ACC112 (cell line): ENCODE measurements at regions not wholly inside any gene's neighbourhood (a gene's known extent, or its start where the extent isn't known, plus 50 kb on each side); places are given as distances from the start of the nearest gene placed in this dataset.
"Not testable (repeated sequence)": the region's sequence is repeated elsewhere in the genome, so short reads cannot be mapped to it uniquely, and the experiment has no call there.

Experiments
- H2AFZ ChIP-seq: fragments of 200-600 bp; sonication (generic); one replicate; pipeline ENCODE4 v1.6.0; 2017; ENCODE audit warnings: antibody characterized with exemption, low read length; ENCODE audit not compliant: unreplicated experiment
- H3K27ac ChIP-seq: fragments of 200-600 bp; sonication (generic); 2 replicates; pipeline ENCODE4 v1.5.1; 2014; ENCODE audit warnings: low read depth, mild to moderate bottlenecking, antibody characterized with exemption, low read length, moderate library complexity
- H3K27me3 ChIP-seq: fragments of 200-600 bp; sonication (generic); 2 replicates; pipeline ENCODE4 v1.6.1; 2014; ENCODE audit warnings: mild to moderate bottlenecking, antibody characterized with exemption, low read length, moderate library complexity, mixed read lengths; ENCODE audit not compliant: insufficient read depth
- H3K36me3 ChIP-seq: fragments of 200-600 bp; sonication (generic); 2 replicates; pipeline ENCODE4 v1.6.1; 2016; ENCODE audit warnings: mild to moderate bottlenecking, antibody characterized with exemption, low read length, moderate library complexity, mixed read lengths; ENCODE audit not compliant: insufficient read depth
- H3K4me1 ChIP-seq: fragments of 200-600 bp; sonication (generic); one replicate; pipeline ENCODE4 v1.6.1; 2016; ENCODE audit warnings: low read length, mixed read lengths; ENCODE audit not compliant: insufficient read depth, unreplicated experiment, control insufficient read depth
- H3K4me3 ChIP-seq: fragments of 200-600 bp; sonication (generic); 2 replicates; pipeline ENCODE4 v1.5.1; 2014; ENCODE audit warnings: mild to moderate bottlenecking, low read depth, low read length
- H3K79me2 ChIP-seq: fragments of 200-600 bp; sonication (generic); one replicate; pipeline ENCODE4 v1.6.0; 2016; ENCODE audit warnings: low read length; ENCODE audit not compliant: control insufficient read depth, unreplicated experiment, insufficient read depth

GRCh38 chr9:124108216-124108615 is 96.6 kb downstream of the LHX2 start:
- no peaks in the 10 kb centered on the region for H3K4me1 ChIP-seq
- H3K79me2 ChIP-seq, result no peaks in the 10 kb centered on the region
- peaks cover 33% of the 10 kb centered on the region for H3K27me3 ChIP-seq
- H3K4me3 ChIP-seq, result no peak overlapping the region
- no peaks in the 10 kb centered on the region for H3K36me3 ChIP-seq
- H2AFZ ChIP-seq, result no peak overlapping the region
- H3K27ac ChIP-seq, result no peak overlapping the region

- Histone ChIP-seq H3K4me3 (no peak overlapping the region), H3K4me1 (no peaks in the 10 kb centered on the region), H3K79me2 (no peaks in the 10 kb centered on the region), H3K27me3 (peaks cover 50% of the 10 kb centered on the region), H3K36me3 (no peaks in the 10 kb centered on the region), H3K27ac (no peak overlapping the region), H2AFZ (no peak overlapping the region)
These were observed 98.8 kb downstream of the LHX2 start for GRCh38 chr9:124110307-124110915.

DNA sequence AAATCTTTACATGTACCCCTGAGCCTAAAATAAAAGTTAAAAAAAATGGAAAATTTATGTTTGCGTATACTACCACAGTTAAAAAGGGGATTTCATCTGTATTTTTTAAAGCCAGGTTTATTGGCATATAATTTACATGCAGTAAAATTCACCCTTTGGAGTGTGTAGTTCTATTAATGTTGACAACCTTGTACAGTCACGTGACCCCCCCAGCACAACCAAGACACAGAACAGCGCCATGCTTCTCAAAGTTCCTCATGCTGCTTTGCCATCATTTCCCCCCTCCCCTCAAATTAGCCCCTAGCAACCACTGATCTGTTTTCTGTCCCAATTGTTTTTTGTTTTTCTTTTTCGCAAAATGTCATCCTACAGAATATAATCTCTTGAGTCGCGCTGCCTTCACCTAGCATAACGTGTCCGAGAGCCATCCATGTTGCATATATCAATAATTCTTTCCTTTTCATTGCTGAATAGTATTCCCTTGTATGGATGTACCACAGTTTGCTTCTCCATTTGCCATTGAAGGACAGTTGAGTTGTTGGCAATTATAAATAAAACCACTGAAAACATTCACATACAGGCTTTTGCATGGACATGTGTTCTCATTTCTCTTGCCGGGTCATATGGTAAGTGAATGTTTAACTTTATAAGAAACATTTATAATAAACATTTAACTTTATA is 105.3 kb downstream of the LHX2 start:
- H2AFZ ChIP-seq, result no peak overlapping the region
- no peak overlapping the region for H3K27ac ChIP-seq
- no peaks in the 10 kb centered on the region for H3K4me1 ChIP-seq
- no peak overlapping the region for H3K4me3 ChIP-seq
- peaks cover 49% of the 10 kb centered on the region for H3K27me3 ChIP-seq
- no peaks in the 10 kb centered on the region for H3K36me3 ChIP-seq
- no peaks in the 10 kb centered on the region for H3K79me2 ChIP-seq

- peaks cover 7% of the 10 kb centered on the region for H3K4me1 ChIP-seq
- no peaks in the 10 kb centered on the region for H3K79me2 ChIP-seq
- H3K36me3 ChIP-seq, result no peaks in the 10 kb centered on the region
- H3K27ac ChIP-seq, result no peak overlapping the region
- no peak overlapping the region for H3K4me3 ChIP-seq
- H2AFZ ChIP-seq, result no peak overlapping the region
- peaks cover 40% of the 10 kb centered on the region for H3K27me3 ChIP-seq
These were observed 107.3 kb downstream of the LHX2 start for GRCh38 chr9:124118894-124119293.

DNA sequence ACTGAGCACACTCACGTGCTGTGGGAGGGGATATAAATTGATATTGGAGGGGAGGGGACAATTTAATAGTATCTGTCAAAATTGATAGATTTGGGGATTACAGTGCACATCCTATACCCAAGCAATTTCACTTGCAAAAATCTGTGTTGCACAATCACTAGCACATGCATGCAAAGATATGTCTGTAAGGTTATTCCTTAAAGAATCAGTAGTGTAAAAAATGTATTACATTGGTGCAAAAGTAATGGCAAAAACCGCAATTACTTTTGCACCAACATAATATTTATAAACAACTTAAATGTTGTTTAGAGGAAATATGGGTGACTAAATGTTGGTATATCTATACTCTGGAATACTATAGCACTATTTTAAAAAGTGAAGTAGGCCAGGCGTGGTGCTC is 108.7 kb downstream of the LHX2 start:
- Histone ChIP-seq H2AFZ (no peak overlapping the region), H3K4me3 (no peak overlapping the region)

GRCh38 chr9:124121725-124122124 is 110.2 kb downstream of the LHX2 start:
- H3K4me3 ChIP-seq, result no peak overlapping the region
- H3K27me3 ChIP-seq, result peaks cover 24% of the 10 kb centered on the region
- no peaks in the 10 kb centered on the region for H3K79me2 ChIP-seq
- no peaks in the 10 kb centered on the region for H3K36me3 ChIP-seq
- H2AFZ ChIP-seq, result no peak overlapping the region
- H3K27ac ChIP-seq, result no peak overlapping the region
- H3K4me1 ChIP-seq, result peaks cover 7% of the 10 kb centered on the region

More for the DNA sequence above, 108.7 kb downstream of the LHX2 start:
- no peaks in the 10 kb centered on the region for H3K79me2 ChIP-seq
- no peaks in the 10 kb centered on the region for H3K36me3 ChIP-seq
- peaks cover 7% of the 10 kb centered on the region for H3K4me1 ChIP-seq
- no peak overlapping the region for H3K27ac ChIP-seq
- peaks cover 28% of the 10 kb centered on the region for H3K27me3 ChIP-seq

DNA sequence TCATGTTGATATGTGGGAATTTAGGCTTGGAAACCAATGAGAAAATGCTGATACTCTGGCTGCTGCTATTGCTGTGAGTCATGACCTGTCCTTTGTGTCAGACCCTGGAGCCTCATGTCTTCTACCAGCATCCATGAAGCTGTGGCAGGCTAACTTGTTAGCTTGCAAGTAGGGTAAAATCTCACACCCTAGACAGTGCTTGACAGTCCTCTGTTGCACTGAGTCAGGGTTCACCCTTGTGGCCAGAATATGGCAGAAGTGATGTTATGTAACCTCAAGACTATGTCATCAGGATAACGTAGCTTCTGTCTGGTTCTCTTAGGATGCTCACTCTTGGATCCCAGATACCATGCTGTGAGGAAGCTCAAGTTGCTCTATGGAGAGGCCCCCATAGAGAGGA is 110.8 kb downstream of the LHX2 start:
- Histone ChIP-seq H3K36me3 (no peaks in the 10 kb centered on the region), H3K4me1 (peaks cover 7% of the 10 kb centered on the region), H3K27ac (no peak overlapping the region)

GRCh38 chr9:124122813-124123462 is 111.4 kb downstream of the LHX2 start:
- no peak overlapping the region for H3K27ac ChIP-seq
- H2AFZ ChIP-seq, result peak overlapping the region; percentile 1
- H3K4me3 ChIP-seq, result no peak overlapping the region
- H3K27me3 ChIP-seq, result peaks cover 13% of the 10 kb centered on the region; the same call in 1 of the 2 replicates
- peaks cover 7% of the 10 kb centered on the region for H3K4me1 ChIP-seq
- H3K36me3 ChIP-seq, result no peaks in the 10 kb centered on the region
- H3K79me2 ChIP-seq, result no peaks in the 10 kb centered on the region

More for the DNA sequence above, 110.8 kb downstream of the LHX2 start:
- Histone ChIP-seq H3K27me3 (peaks cover 19% of the 10 kb centered on the region), H3K79me2 (no peaks in the 10 kb centered on the region), H2AFZ (no peak overlapping the region), H3K4me3 (no peak overlapping the region)

DNA sequence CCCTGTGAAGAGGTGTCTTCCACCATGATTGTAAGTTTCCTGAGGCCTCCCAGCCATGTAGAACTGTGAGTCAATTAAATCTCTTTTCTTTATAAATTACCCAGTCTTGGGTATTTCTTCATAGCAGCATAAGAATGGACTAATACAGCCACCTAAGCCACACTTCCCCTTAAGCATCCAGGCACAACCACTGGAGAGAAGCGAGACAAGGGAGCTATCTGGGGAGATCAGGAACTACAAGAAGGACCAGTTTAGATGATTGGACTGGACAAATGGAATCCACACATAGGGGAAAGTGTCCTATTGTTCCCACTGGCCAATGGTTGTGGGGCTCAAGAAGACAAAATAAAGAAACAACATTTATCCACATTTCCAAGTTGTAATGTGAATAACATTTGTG is 112.1 kb downstream of the LHX2 start:
- H3K4me3 ChIP-seq, H3K79me2 ChIP-seq, H3K27me3 ChIP-seq, H3K4me1 ChIP-seq, H3K27ac ChIP-seq, H3K36me3 ChIP-seq, H2AFZ ChIP-seq: not testable (repeated sequence)

GRCh38 chr9:124124729-124125650 is 113.4 kb downstream of the LHX2 start:
- peaks cover 2% of the 10 kb centered on the region; the same call in 1 of the 2 replicates for H3K27me3 ChIP-seq
- no peaks in the 10 kb centered on the region for H3K36me3 ChIP-seq
- H3K4me3 ChIP-seq, result no peak overlapping the region
- no peaks in the 10 kb centered on the region for H3K79me2 ChIP-seq
- H3K4me1 ChIP-seq, result peaks cover 7% of the 10 kb centered on the region
- no peak overlapping the region for H2AFZ ChIP-seq
- H3K27ac ChIP-seq, result no peak overlapping the region
